Stomach (tissue), 4 donors: ENCODE measurements at regions not wholly inside any gene's neighbourhood (a gene's known extent, or its start where the extent isn't known, plus 50 kb on each side); places are given as distances from the start of the nearest gene placed in this dataset.

Experiments
- CTCF ChIP-seq, 7 experiments: fragments of 450-650 bp in 4 of 7; fragments of 200-600 bp in 3 of 7; sonication (generic) in 3 of 7; IDR thresholded peaks; one replicate each; pipeline ENCODE4 v1.5.1; 2016 to 2019; ENCODE audit warnings: antibody characterized with exemption in 7 of 7, control low read depth in 2 of 7, mild to moderate bottlenecking in 1 of 7
- POLR2A ChIP-seq, 4 donors: fragments of 450-650 bp; IDR thresholded peaks; one replicate each; pipeline ENCODE4 v1.6.1; 2016; ENCODE audit warnings: antibody characterized with exemption in 4 of 4, control low read depth in 2 of 4, mild to moderate bottlenecking in 1 of 4, moderate library complexity in 1 of 4

DNA sequence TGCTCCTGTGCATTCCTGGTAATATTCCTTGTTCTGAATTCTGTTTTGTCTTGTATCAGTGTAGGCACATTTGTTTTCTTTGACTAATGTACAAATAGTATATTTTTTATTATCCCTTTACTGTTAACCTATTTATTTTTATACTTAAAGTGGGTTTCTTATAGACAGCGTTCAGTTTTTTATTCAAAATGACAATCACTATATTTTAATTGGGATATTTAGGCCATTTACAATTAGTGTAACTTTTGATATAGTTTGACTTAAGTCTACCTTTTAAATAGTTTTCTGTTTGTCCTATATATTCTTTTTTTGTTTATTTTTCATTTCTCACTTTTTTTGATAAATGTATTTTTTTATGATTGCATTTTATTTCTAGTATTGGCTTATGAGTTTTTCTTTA, 219.8 kb downstream of the DNAJB9 start:
- no peak for TF ChIP-seq CTCF (IDR thresholded peaks at IDR 0.05)
- TF ChIP-seq POLR2A (IDR thresholded peaks at IDR 0.05): no peak
